SHP77 (cell line): ENCODE measurements at regions not wholly inside any gene's neighbourhood (a gene's known extent, or its start where the extent isn't known, plus 50 kb on each side); places are given as distances from the start of the nearest gene placed in this dataset.
"Not testable (repeated sequence)": the region's sequence is repeated elsewhere in the genome, so short reads cannot be mapped to it uniquely, and the experiment has no call there.

Experiments used
- DNase-seq, 2 experiments: peaks; one replicate each; lab custom pipeline; 2025; lab: John Stamatoyannopoulos, UW

DNA sequence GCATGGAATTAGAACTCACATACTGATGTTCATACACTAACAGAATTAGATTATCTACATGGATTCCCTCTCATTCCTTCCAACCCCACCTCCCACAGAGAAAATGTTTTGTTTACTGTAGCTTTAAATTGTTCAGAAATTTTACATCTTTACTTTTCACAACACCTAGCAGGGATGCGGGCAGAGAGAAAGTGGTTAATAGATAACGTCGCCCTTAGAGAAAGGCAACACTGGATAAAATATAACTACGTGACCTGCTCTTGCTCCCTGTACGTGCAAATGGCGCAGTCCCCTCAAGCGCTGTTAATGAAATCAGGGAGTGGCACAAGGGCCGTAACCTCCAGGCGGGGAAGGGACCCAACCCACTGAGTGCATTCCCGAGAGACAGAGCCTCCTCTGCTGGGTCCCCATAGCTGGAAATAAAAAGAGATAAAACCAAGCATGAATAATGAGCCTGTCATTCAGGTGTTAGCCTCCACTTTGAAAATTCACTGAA is 125.3 kb upstream of the DAPK1 start:
- no peak for DNase-seq

DNA sequence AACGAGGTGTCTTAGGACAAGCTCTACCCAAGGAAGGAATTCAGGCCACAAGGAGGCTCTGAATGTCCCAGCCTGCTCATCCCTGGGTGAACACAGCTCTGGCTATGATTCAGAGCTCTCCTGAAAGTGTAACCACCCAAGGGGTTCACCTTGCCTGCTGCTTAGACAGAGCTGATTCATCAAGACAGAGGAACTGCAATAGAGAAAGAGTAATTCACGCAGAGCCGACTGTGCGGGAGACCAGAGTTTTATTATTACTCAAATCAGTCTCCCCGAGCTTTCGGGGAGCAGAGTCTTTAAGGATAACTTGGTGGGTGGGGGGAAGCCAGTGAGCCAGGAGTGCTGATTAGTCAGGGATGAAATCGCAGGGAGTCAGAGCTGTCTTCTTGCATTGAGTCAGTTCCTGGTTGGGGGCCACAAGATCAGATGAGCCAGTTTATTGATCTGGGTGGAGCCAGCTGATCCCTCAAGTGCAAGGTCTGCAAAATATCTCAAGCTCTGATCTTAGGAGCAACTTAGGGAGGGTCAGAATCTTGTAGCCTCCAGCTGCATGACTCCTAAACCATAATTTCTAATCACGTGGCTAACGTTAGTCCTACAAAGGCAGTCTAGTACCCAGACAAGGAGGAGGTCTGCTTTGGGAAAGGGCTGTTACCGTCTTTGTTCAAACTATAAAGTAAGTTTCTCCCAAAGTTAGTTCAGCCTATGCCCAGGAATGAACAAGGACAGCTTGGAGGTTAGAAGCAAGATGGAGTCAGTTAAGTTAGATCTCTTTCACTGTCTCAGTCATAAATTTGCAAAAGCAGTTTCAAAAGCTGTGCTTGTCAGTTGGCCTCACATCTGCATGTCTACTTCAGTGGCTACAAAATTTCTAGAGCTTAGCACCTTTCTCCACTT is 123.4 kb upstream of the DAPK1 start:
- not testable (repeated sequence) for DNase-seq

DNA sequence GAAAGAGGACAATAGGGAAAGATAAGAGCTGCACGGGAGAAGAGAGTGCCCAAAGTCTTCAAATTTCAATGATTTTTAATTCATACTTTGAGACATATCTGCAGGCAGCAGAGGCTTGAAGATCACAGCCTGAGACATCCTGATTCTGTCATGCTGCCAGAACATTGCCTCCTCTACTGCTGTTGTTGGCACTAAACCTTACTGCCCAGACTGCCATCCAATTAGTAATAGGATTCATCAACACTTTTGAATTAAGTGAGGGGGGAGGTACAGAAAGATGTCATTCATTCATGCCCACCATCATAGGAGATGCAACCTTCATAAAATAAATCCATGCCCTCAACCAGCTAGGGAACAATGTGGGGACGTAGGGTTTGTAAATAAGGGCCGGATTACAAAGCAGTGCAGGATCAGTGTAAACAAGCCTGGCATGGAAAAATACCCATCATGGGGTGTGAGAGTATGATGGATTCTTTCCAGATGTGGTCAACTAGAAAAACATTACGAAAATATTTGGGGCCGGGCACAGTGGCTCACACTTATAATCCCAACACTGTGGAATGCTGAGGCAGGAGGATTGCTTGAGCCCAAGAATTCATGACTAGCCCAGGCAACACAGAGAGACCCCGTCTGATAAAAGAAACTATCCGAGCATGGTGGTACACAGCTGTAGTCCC is 122.1 kb upstream of the DAPK1 start:
- DNase-seq = no peak

DNA sequence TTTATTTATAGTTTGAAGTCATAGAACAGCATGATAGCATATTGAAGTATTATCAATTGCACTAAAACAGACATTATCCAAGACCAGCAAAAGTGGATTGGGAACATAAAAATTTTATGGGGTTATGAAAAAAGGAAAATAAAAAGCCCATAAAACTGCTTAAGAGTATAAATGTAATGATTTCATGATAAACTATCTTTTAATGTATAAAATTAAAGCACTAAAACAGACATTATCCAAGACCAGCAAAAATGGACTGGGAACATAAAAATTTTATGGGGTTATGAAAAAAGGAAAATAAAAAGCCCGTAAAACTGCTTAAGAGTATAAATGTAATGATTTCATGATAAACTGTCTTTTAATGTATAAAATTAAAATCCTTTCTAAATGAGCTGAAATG is 119.0 kb upstream of the DAPK1 start:
- no peak for DNase-seq

DNA sequence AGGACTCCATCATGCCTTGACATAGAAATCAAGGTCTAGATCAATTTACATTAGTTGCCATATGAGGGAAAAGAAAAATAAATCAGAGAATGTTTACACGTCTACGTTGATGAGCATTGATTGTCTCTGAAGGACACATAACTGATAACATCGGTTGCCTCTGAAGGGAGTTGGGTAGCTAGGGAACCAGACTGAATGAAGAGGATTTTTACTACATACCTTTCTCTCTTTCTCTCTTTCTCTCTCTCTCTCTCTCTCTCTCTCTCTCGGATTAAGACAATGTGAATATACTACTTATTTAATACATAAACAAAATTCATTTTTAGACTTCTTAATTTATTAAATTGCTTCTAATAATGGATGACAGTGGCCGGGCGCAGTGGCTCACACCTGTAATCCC is 118.4 kb upstream of the DAPK1 start:
- DNase-seq = no peak

DNA sequence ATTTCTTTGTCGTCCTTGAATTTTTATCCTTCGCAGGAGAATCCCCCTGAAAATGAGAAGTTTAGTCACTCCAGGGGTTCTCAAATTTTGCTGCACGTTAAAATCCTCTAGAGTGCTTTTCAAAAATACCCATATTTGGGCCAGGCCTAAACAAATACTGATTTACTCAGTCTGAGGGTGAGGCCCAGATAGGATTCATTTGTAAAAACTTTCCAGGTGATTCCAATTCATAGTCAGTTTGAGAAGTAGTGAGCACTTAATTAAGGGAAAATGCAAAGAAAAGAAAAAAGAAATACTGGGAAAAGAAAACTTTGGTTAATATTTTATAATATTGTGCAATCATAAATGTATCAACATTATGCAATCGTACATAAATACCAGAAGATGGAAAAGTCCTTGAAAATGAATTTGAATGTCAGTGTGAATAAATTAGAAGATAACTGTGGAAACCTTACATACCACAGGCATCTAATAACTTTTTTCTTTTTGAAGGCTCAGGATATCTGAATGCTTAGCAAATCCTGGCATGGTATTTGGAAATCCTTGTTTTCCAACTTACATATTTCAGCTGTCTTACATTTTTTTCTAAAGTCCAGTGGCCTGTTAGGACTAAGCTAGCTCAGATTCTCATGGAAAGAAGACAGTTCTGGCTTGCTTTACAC is 116.5 kb upstream of the DAPK1 start:
- no peak for DNase-seq

DNA sequence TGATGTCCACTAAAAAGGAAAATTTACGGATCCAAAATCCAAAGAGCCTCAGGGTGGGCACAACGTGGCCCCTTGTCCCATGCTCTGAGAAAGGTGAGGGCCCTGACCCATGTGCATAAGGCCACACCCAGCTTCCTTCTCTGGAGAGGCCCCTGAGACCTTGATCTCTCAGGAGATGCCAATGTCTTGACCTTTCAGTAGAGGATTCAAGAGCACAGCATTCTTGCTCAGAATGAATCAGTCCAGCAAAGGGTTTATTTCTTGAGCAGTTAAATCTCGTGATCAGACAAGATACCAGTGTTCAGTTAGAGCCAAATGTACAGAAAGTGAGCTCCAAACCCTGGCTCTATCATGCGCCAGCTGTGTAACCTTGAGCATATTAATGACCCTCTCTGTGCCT is 115.9 kb upstream of the DAPK1 start:
- DNase-seq = no peak

DNA sequence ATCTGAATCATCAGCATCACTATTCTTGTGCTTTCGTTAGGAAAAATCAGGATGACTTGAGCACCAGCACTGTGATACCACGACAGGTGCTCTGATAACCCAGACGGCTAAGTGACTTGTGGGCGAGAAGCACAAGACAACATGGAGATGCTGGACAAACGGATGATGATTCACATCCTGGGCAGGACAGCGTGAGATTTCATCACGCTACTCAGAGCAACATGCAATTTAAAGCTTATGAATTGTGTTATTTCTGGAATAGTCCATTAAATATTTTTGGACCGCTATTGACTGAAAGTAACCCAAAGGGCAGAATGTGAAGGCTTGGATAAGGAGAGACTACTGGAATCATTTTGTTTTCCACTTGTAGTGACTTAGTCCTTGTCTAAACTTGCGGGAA is 114.8 kb upstream of the DAPK1 start:
- DNase-seq = no peak

DNA sequence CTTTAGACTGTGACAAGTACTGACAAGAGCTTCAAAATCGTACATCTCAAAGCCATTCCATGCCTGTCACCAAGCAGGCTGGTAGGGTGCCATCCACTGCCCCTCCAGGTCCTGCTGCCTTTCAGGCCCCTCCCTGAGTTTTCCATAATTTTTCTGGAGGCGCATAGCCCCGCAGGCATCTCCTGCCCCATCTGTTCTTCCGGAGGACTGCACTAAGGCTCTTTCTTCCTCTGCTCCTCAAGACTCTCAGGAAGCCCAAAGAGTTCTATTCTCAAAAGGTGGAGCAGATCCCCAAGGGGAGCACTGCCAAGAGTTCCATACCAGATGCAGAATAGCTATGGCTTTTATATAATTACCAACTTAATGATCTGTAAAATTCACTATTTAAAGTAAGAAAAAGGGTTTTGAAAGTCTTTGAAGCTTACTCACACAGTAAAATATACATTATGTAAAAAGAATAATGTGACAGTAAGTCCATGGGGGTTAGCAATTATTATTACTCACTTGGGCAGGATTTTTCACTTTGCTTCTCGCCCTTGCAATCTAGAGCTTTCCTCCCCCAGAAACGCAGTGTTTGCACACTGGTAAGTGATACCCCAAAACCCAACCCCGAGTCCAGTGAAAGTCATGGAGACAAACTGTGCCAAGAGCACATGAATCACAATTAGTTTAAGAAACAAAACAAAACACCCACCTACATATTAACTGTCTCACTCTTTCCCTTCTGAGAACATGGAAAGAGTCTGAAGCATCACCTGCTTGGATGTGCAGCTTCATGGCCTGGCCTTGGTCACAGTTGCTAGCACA is 114.1 kb upstream of the DAPK1 start:
- DNase-seq = no peak

DNA sequence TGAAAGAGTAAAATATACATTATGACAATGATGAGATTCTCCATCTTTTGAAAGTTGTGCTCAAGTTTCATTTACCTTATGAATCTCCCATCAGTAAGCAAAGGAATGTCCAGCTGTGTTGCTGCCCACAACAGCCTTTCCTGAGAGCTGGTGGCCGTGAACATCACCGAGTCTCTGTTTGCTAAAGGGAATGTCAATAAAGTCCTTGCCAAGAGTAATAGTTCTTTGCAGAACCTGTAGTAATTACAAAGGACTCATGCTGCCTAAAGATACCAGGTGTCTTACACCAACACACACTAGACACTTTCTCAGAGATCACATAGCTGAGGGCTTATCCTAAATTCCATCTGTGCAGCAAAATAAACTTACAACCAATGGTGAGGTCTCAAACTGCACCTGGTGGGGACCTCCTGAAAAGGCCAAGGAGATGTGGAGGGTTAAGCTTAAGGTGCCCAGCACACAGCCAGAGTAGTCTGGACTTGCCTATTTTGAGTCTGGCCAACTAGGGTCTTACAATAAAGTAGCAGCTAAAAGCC is 111.1 kb upstream of the DAPK1 start:
- DNase-seq = no peak

DNA sequence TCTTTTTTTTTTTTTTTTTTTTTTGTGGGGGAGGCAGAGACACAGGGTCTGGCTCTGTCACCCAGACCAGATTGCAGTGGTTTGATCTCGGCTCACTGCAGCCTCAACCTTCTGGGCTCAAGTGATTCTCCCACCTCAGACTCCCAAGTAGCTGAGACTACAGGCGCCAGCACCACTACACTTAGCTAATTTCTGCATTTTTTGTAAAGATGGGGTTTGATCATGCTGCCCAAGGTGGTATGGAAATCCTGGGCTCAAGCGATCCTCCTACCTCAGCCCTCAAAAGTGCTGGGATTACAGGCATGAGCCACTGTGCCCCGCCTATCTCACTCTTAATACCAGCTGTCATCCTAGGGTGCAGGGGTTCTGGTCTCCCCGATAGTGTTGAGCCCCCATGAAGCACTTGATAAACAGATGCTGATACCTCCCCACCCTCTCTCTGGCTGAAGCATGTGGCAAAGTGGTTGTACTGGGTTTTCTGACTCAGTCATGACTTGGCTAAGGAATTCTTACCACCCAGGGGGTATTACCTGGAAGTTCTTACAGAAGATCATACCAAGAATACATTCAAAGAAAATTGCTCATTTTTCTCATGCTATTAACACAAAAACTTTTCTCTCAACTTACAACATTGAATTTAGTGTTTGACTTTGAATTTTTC is 110.2 kb upstream of the DAPK1 start:
- no peak for DNase-seq

DNA sequence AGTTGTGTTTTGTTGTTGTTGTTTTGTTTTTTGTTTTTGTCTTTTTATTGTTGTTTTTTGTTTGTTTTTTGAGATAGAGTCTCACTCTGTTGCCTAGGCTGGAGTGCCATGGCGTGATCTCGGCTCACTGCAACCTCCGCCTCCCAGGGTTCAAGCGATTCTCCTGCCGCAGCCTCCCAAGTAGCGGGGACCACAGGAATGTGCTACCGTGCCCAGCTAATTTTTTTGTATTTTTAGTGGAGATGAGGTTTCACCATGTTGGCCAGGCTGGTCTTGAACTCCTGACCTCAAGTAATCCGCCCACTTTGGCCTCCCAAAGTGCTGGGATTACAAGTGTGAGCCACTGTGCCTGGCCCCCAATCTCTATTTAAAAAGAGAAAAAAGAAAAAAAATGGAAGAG is 109.0 kb upstream of the DAPK1 start:
- DNase-seq = not testable (repeated sequence)

DNA sequence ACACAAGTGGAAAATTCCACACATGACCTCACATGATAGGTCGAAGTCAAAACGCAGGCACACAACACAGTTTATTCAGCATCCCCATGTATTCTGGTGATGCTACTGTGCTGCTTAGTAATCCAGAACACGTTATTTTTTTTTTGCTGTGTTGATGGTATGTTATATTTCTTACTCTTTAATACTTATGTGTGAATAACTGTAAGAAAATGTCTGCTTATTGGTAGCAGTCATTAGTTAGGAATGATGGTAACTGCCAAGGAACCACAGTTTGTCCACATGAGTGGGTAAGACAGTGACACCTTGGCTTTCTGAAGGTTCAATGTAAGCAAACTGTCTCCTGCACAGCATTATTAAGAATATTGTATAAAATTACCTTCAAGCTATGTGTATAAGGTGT is 107.7 kb upstream of the DAPK1 start:
- no peak for DNase-seq

DNA sequence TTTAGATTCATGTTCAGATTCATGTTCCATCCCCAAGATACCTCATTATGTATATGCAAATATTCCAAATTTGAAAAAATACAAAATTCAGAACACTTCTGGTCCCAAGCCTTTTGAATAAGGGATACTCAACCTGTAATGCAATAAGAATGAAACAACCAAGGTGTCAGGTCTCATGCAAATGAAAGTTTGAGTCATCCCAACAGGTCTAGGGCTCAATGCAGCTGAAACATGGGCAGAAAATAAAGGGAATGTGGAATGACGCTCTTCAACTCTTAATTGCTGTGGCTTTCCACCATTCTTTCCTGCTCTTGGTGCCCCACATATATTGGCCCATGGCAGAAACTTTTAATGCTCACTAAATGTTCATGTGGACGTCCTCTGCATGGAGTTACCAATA is 107.3 kb upstream of the DAPK1 start:
- no peak for DNase-seq

DNA sequence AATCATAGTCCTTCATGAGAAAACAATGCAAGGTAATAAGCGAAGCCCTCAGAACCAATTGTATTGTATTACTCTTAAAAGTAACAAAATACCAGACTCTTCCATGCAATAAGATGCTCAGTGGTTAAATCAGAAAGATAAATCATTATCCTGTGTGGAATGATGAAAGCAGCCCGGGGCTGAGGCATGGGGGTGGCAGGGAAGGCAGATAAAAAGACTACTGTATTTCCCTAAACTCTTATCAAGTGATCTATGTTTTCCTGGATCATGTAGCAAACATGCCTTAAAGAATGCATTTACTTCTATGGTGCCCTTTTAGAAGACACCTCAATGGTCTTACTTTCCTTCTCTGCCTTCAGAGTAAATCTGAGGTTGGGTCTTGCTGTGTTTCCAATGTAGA is 105.6 kb upstream of the DAPK1 start:
- DNase-seq = no peak

DNA sequence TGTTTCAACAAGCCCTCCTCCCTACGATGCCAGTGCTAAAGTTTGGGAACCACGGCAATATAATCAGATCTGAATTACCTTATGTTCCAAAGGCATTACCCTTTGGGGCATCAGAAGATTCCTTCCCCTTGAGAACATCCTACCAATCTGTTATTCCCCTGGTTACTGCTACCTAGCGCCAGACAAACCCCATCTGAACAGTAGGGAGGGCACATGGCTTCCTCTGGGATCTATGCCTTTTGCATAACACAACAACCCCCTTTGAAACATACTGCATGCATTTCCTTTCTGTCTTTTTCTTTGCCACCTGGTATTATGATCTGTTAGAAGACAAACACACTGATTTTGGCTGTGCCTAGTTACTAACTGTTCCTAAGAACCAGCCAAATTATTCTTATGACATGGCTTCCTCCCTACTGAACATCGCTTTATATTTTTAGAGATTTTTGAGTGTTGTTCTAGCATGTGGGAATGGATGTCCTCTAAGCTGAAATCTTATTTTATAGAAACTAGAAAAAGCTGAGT is 103.9 kb upstream of the DAPK1 start:
- DNase-seq = no peak

DNA sequence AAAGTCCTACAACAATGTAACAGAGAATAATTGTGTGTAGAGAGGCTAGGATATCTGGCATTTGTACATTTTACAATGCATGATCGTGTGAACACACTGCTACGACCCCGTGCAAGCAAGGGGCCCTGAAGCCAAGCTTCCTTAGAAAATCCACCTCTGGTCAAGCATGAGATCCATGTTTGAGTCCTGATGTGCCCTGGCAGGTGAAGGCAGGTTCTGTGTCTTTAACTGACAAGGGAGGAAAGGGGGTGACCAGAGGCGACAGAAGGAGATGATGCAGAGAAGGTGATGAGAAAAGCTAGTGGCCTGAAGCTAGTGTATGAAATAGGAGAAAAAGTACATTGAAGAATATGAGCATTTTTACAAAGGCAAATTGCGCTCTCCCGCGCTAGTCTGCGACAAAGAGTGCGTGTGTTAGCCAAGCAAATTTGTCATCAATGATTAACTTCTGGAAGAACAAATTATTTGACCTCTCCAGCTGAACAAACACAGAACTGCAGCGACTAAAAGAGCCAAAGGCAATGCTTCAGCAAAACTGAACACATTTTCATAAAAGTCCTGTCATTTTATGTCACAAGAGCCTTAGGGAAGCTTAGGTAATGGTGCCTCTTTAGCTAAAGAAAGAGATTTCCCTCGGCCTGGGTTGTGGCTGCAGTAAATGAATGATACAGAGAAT is 101.7 kb upstream of the DAPK1 start:
- DNase-seq = no peak

DNA sequence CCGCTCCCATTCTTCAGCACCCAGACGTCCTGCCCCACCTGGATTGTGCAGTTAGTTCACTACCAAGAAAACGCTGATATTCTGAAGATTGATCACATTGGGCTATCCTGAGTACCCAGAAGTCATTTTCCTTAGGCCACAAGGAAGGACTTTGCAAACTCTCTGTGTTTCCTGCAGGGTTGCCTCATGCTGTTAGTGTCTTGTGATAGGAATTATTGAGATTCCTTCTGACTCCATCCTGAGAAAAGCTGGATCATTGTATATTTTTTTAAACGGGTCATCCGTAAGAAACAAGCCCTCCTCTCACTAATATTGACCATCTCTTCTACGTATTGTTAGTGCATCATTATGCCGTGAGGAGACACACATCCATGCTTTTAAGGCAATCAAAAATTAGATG is 96.0 kb upstream of the DAPK1 start:
- DNase-seq = no peak

DNA sequence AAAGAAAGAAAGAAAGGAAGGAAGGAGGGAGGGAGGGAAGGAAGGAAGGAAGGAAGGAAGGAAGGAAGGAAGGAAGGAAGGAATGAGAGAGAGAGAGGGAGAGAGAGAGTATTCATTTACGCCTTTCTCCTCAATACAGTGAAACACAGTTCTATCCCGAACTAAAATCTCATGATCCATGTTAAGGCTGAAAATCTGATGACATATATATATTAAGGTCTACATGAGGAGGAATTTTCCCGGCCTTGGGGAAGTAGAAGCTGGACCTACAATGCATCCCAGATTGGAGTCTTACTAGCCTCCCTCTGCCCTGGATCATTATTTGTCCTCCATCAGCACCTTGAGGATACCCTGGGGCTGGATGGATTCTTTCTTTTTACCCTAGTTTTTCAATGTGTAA is 95.1 kb upstream of the DAPK1 start:
- no peak for DNase-seq
